ENCODE measurements at regions not wholly inside any gene's neighbourhood (a gene's known extent, or its start where the extent isn't known, plus 50 kb on each side); places are given as distances from the start of the nearest gene placed in this dataset.

DNA sequence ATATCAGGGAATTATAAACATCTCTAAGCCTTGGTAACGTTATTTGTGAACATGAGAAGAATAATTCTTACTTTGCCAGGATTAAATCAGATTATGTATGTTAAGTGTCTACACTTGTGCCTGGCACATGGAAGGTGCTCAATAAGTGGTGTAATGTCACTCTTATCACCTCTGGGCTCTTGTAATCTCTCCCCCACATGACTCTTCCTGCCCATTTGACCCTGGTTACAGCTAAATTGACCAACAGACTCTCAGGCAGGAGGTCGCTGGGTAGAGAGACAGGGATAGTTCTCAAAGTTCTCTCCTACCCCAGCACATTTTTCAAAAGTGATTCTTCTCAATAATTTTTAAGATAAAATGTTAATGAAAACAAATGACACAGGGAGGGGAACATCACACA, 137.8 kb upstream of the FRMD6 start:
- TF ChIP-seq EP300 (IDR thresholded peaks at IDR 0.05; ENCODE audit: borderline replicate concordance), result no peak
- TF ChIP-seq, protein P1, sequence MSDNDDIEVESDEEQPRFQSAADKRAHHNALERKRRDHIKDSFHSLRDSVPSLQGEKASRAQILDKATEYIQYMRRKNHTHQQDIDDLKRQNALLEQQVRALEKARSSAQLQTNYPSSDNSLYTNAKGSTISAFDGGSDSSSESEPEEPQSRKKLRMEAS (IDR thresholded peaks at IDR 0.05), result no peak
- no peak for TF ChIP-seq CREB1 (IDR thresholded peaks at IDR 0.05; ENCODE audit: low read depth)
- no peak for TF ChIP-seq TAF1 (IDR thresholded peaks at IDR 0.05; ENCODE audit: low read depth)
- TF ChIP-seq NFIC (IDR thresholded peaks at IDR 0.05), result no peak
- TF ChIP-seq REST (IDR thresholded peaks at IDR 0.05; ENCODE audit: low read depth), result no peak
- no peak for TF ChIP-seq TCF12 (IDR thresholded peaks at IDR 0.05; ENCODE audit: low read depth)
- no peak for TF ChIP-seq FOXM1 (IDR thresholded peaks at IDR 0.05; ENCODE audit: borderline replicate concordance, low read depth)
- TF ChIP-seq EGR1 (IDR thresholded peaks at IDR 0.05), result no peak
- TF ChIP-seq RAD21 (IDR thresholded peaks at IDR 0.05; ENCODE audit: low read depth), result no peak
- TF ChIP-seq CEBPB (IDR thresholded peaks at IDR 0.05), result no peak
- no peak for TF ChIP-seq ZBTB7A (IDR thresholded peaks at IDR 0.05; ENCODE audit: low read depth)
- TF ChIP-seq TEAD4 (IDR thresholded peaks at IDR 0.05), result no peak
- TF ChIP-seq YY1 (IDR thresholded peaks at IDR 0.05; ENCODE audit: low read depth), result no peak
- TF ChIP-seq, protein P2, sequence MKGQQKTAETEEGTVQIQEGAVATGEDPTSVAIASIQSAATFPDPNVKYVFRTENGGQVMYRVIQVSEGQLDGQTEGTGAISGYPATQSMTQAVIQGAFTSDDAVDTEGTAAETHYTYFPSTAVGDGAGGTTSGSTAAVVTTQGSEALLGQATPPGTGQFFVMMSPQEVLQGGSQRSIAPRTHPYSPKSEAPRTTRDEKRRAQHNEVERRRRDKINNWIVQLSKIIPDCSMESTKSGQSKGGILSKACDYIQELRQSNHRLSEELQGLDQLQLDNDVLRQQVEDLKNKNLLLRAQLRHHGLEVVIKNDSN (IDR thresholded peaks at IDR 0.05), result no peak

- TF ChIP-seq REST (IDR thresholded peaks at IDR 0.05; ENCODE audit: low read depth) (no peak), TAF1 (IDR thresholded peaks at IDR 0.05; ENCODE audit: low read depth) (no peak), CEBPB (IDR thresholded peaks at IDR 0.05) (no peak), EP300 (IDR thresholded peaks at IDR 0.05; ENCODE audit: borderline replicate concordance) (no peak), YY1 (IDR thresholded peaks at IDR 0.05; ENCODE audit: low read depth) (no peak), CREB1 (IDR thresholded peaks at IDR 0.05; ENCODE audit: low read depth) (no peak), TCF12 (IDR thresholded peaks at IDR 0.05; ENCODE audit: low read depth) (no peak), EGR1 (IDR thresholded peaks at IDR 0.05) (no peak), FOXM1 (IDR thresholded peaks at IDR 0.05; ENCODE audit: borderline replicate concordance, low read depth) (no peak), NFIC (IDR thresholded peaks at IDR 0.05) (no peak)
- TF ChIP-seq, protein P2 (IDR thresholded peaks at IDR 0.05), result no peak
Measured at GRCh38 chr14:51515611-51516010, 136.1 kb upstream of the FRMD6 start.

- no peak for TF ChIP-seq EP300 (IDR thresholded peaks at IDR 0.05; ENCODE audit: borderline replicate concordance)
- no peak for TF ChIP-seq RAD21 (IDR thresholded peaks at IDR 0.05; ENCODE audit: low read depth)
- no peak for TF ChIP-seq TCF12 (IDR thresholded peaks at IDR 0.05; ENCODE audit: low read depth)
Measured at GRCh38 chr14:51516706-51517395, 134.9 kb upstream of the FRMD6 start.

GRCh38 chr14:51518280-51518679, 133.4 kb upstream of the FRMD6 start:
- TF ChIP-seq EP300 (IDR thresholded peaks at IDR 0.05; ENCODE audit: borderline replicate concordance), result no peak
- TF ChIP-seq, protein P1 (IDR thresholded peaks at IDR 0.05), result no peak
- no peak for TF ChIP-seq TCF12 (IDR thresholded peaks at IDR 0.05; ENCODE audit: low read depth)
- TF ChIP-seq CREB1 (IDR thresholded peaks at IDR 0.05; ENCODE audit: low read depth), result no peak
- no peak for TF ChIP-seq REST (IDR thresholded peaks at IDR 0.05; ENCODE audit: low read depth)
- no peak for TF ChIP-seq TEAD4 (IDR thresholded peaks at IDR 0.05)
- TF ChIP-seq, protein P2 (IDR thresholded peaks at IDR 0.05), result no peak
- no peak for TF ChIP-seq ZBTB7A (IDR thresholded peaks at IDR 0.05; ENCODE audit: low read depth)
- no peak for TF ChIP-seq CEBPB (IDR thresholded peaks at IDR 0.05)
- TF ChIP-seq TAF1 (IDR thresholded peaks at IDR 0.05; ENCODE audit: low read depth), result no peak
- no peak for TF ChIP-seq YY1 (IDR thresholded peaks at IDR 0.05; ENCODE audit: low read depth)
- no peak for TF ChIP-seq EGR1 (IDR thresholded peaks at IDR 0.05)
- no peak for TF ChIP-seq NFIC (IDR thresholded peaks at IDR 0.05)
- no peak for TF ChIP-seq RAD21 (IDR thresholded peaks at IDR 0.05; ENCODE audit: low read depth)
- TF ChIP-seq FOXM1 (IDR thresholded peaks at IDR 0.05; ENCODE audit: borderline replicate concordance, low read depth), result no peak
